ENCODE measurements at regions not wholly inside any gene's neighbourhood (a gene's known extent, or its start where the extent isn't known, plus 50 kb on each side); places are given as distances from the start of the nearest gene placed in this dataset.

DNA sequence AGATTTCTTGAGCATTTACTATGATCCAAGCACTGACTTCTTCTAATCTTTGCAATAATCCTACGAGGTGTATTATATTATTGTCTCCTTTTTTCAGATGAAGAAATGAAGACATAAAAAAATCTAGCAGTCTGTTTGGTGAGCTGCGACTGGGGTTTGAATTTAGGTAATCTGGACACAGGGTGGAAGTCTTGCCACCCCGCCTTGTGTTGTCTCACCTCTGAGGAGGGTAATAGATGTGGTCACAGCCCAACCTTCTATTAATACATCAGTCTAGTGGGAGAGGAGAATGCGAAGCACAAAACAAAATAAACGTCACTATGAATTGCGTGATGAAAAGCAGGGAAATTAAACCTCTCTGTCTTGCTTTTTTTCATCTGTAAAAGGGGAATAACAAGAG is 993.9 kb downstream of the VRK1 start:
- no peak for DNase-seq (ENCODE audit: low read depth)
- TF ChIP-seq, protein P1, sequence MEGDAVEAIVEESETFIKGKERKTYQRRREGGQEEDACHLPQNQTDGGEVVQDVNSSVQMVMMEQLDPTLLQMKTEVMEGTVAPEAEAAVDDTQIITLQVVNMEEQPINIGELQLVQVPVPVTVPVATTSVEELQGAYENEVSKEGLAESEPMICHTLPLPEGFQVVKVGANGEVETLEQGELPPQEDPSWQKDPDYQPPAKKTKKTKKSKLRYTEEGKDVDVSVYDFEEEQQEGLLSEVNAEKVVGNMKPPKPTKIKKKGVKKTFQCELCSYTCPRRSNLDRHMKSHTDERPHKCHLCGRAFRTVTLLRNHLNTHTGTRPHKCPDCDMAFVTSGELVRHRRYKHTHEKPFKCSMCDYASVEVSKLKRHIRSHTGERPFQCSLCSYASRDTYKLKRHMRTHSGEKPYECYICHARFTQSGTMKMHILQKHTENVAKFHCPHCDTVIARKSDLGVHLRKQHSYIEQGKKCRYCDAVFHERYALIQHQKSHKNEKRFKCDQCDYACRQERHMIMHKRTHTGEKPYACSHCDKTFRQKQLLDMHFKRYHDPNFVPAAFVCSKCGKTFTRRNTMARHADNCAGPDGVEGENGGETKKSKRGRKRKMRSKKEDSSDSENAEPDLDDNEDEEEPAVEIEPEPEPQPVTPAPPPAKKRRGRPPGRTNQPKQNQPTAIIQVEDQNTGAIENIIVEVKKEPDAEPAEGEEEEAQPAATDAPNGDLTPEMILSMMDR (IDR thresholded peaks at IDR 0.05; ENCODE audit: control insufficient read depth, insufficient read depth, low read depth, low read length, missing control alignments), result no peak
- H3K4me3 ChIP-seq (ENCODE audit: control insufficient read depth, low read depth, low read length), result no peak overlapping the region

- no peak overlapping the region for H3K4me3 ChIP-seq (ENCODE audit: control insufficient read depth, low read depth, low read length)
- TF ChIP-seq, protein P1 (IDR thresholded peaks at IDR 0.05; ENCODE audit: control insufficient read depth, insufficient read depth, low read depth, low read length, missing control alignments), result no peak
- no peak for DNase-seq (ENCODE audit: low read depth)
Measured at GRCh38 chr14:97791906-97792305, 994.7 kb downstream of the VRK1 start.

- TF ChIP-seq, protein P1 (IDR thresholded peaks at IDR 0.05; ENCODE audit: control insufficient read depth, insufficient read depth, low read depth, low read length, missing control alignments), result no peak
- DNase-seq (ENCODE audit: low read depth), result no peak
- no peak overlapping the region for H3K4me3 ChIP-seq (ENCODE audit: control insufficient read depth, low read depth, low read length)
Measured at GRCh38 chr14:97796511-97796910, 999.3 kb downstream of the VRK1 start.

GRCh38 chr14:97798176-97798575 is 1001.0 kb downstream of the VRK1 start:
- TF ChIP-seq, protein P1 (IDR thresholded peaks at IDR 0.05; ENCODE audit: control insufficient read depth, insufficient read depth, low read depth, low read length, missing control alignments), result no peak
- no peak overlapping the region for H3K4me3 ChIP-seq (ENCODE audit: control insufficient read depth, low read depth, low read length)
- DNase-seq (ENCODE audit: low read depth), result no peak

- TF ChIP-seq, protein P1 (IDR thresholded peaks at IDR 0.05; ENCODE audit: control insufficient read depth, insufficient read depth, low read depth, low read length, missing control alignments), result no peak
- H3K4me3 ChIP-seq (ENCODE audit: control insufficient read depth, low read depth, low read length), result no peak overlapping the region
- no peak for DNase-seq (ENCODE audit: low read depth)
Measured at GRCh38 chr14:97802430-97803373, 1005.5 kb downstream of the VRK1 start.

GRCh38 chr14:97804056-97804455 is 1006.9 kb downstream of the VRK1 start:
- no peak for DNase-seq (ENCODE audit: low read depth)
- TF ChIP-seq, protein P1 (IDR thresholded peaks at IDR 0.05; ENCODE audit: control insufficient read depth, insufficient read depth, low read depth, low read length, missing control alignments), result no peak
- no peak overlapping the region for H3K4me3 ChIP-seq (ENCODE audit: control insufficient read depth, low read depth, low read length)

All from AG09309 (cell line).